WTC11 (cell line): ENCODE measurements at regions not wholly inside any gene's neighbourhood (a gene's known extent, or its start where the extent isn't known, plus 50 kb on each side); places are given as distances from the start of the nearest gene placed in this dataset.

ENCODE experiments used
- ATAC-seq: fragments of 200-7000 bp; cut with Tn5 transposase; 2 replicates; pipeline ENCODE4 v1.10.0; 2021; ENCODE audit warnings: mild to moderate bottlenecking, moderate library complexity
- CTCF ChIA-PET: fragments of 300-600 bp; sonication (Branson Sonifier 250); formaldehyde crosslinking; loops from one replicate; lab custom pipeline; 2021; ENCODE audit warnings: antibody characterized with exemption; lab: Charles Lee
- POLR2A ChIA-PET: fragments of 350-600 bp; sonication (Branson Sonifier 250); formaldehyde crosslinking; loops from one replicate; lab custom pipeline; 2021; ENCODE audit warnings: antibody characterized with exemption; lab: Charles Lee
- DNase-seq: peaks from one replicate; pipeline ENCODE4 v3.0.0; 2021; ENCODE audit warnings: low spot score
- H3K27ac Mint-ChIP-seq: 2 replicates; pipeline ENCODE4 v1.8.0; 2021; ENCODE audit warnings: mixed read lengths
- H3K27me3 Mint-ChIP-seq: 2 replicates; pipeline ENCODE4 v1.8.0; 2021; ENCODE audit warnings: low read depth, mild to moderate bottlenecking, moderate library complexity, mixed read lengths
- H3K36me3 Mint-ChIP-seq: 2 replicates; pipeline ENCODE4 v1.8.0; 2021; ENCODE audit warnings: mixed read lengths
- H3K4me1 Mint-ChIP-seq: 2 replicates; pipeline ENCODE4 v1.8.0; 2022; ENCODE audit warnings: mixed read lengths
- H3K4me3 Mint-ChIP-seq: 2 replicates; pipeline ENCODE4 v1.8.0; 2021; ENCODE audit warnings: mild to moderate bottlenecking, moderate library complexity, mixed read lengths
- H3K9me3 Mint-ChIP-seq: 2 replicates; pipeline ENCODE4 v1.8.0; 2021; ENCODE audit warnings: mixed read lengths
- CBFB ChIP-seq: sonication (generic); formaldehyde crosslinking; IDR thresholded peaks from 2 replicates; pipeline ENCODE4 v1.8.1; 2022; ENCODE audit warnings: mild to moderate bottlenecking, low read depth, missing genetic modification reagents
- CREM ChIP-seq: sonication (generic); formaldehyde crosslinking; IDR thresholded peaks from 2 replicates; pipeline ENCODE4 v1.8.1; 2022; ENCODE audit warnings: mild to moderate bottlenecking, missing genetic modification reagents, moderate library complexity
- FOXK1 ChIP-seq: sonication (generic); formaldehyde crosslinking; IDR thresholded peaks from 2 replicates; pipeline ENCODE4 v1.8.0; 2022; ENCODE audit warnings: mild to moderate bottlenecking, moderate library complexity, missing genetic modification reagents
- GABPB1 ChIP-seq: sonication (generic); formaldehyde crosslinking; IDR thresholded peaks from 2 replicates; pipeline ENCODE4 v1.8.1; 2023; ENCODE audit warnings: mild to moderate bottlenecking, missing genetic modification reagents
- IRF2 ChIP-seq: sonication (generic); formaldehyde crosslinking; IDR thresholded peaks from 2 replicates; pipeline ENCODE4 v1.8.0; 2022; ENCODE audit warnings: low read depth, missing genetic modification reagents, borderline replicate concordance
- JAZF1 ChIP-seq: fragments of 250-450 bp; sonication (Bioruptor Pico); IDR thresholded peaks from 2 replicates; pipeline ENCODE4 v1.9.0; 2021; ENCODE audit warnings: moderate library complexity, mild to moderate bottlenecking, inconsistent platforms
- MYBL2 ChIP-seq: sonication (generic); formaldehyde crosslinking; IDR thresholded peaks from 2 replicates; pipeline ENCODE4 v1.8.1; 2023; ENCODE audit warnings: mild to moderate bottlenecking, moderate library complexity, missing genetic modification reagents
- NFATC4 ChIP-seq: fragments of 250-450 bp; sonication (Bioruptor Pico); IDR thresholded peaks from 2 replicates; pipeline ENCODE4 v1.9.0; 2021; ENCODE audit warnings: mild to moderate bottlenecking
- NR2C2 ChIP-seq: sonication (generic); formaldehyde crosslinking; IDR thresholded peaks from 2 replicates; pipeline ENCODE4 v1.8.0; 2022; ENCODE audit warnings: mild to moderate bottlenecking, missing genetic modification reagents
- SP1 ChIP-seq: sonication (generic); formaldehyde crosslinking; conservative IDR thresholded peaks from 2 replicates; pipeline ENCODE4 v1.8.1; 2022; ENCODE audit warnings: missing genetic modification reagents
- TCF7 ChIP-seq: sonication (generic); formaldehyde crosslinking; IDR thresholded peaks from 2 replicates; pipeline ENCODE4 v1.8.0; 2022; ENCODE audit warnings: mild to moderate bottlenecking, low read depth, missing genetic modification reagents, moderate library complexity
- TF ChIP-seq, protein P1 (sequence below): sonication (generic); formaldehyde crosslinking; IDR thresholded peaks from 2 replicates; pipeline ENCODE4 v1.8.1; 2022; ENCODE audit warnings: low read depth, missing genetic modification reagents, borderline replicate concordance
- TF ChIP-seq, protein P2 (sequence below): sonication (generic); formaldehyde crosslinking; IDR thresholded peaks from 2 replicates; pipeline ENCODE4 v1.8.0; 2023; ENCODE audit warnings: missing genetic modification reagents
- TF ChIP-seq, protein P3 (sequence below): sonication (generic); formaldehyde crosslinking; IDR thresholded peaks from 2 replicates; pipeline ENCODE4 v1.8.0; 2022; ENCODE audit warnings: mild to moderate bottlenecking, missing genetic modification reagents
- TF ChIP-seq, protein P4 (sequence below): sonication (generic); formaldehyde crosslinking; IDR thresholded peaks from 2 replicates; pipeline ENCODE4 v1.8.0; 2022; ENCODE audit warnings: missing genetic modification reagents
- TF ChIP-seq, protein P5 (sequence below): fragments of 250-450 bp; sonication (Bioruptor Pico); conservative IDR thresholded peaks from 2 replicates; pipeline ENCODE4 v1.9.0; 2021; ENCODE audit warnings: mild to moderate bottlenecking
- TF ChIP-seq, protein P6 (sequence below): sonication (generic); formaldehyde crosslinking; IDR thresholded peaks from 2 replicates; pipeline ENCODE4 v1.8.1; 2023; ENCODE audit warnings: mild to moderate bottlenecking, missing genetic modification reagents, moderate library complexity

DNA sequence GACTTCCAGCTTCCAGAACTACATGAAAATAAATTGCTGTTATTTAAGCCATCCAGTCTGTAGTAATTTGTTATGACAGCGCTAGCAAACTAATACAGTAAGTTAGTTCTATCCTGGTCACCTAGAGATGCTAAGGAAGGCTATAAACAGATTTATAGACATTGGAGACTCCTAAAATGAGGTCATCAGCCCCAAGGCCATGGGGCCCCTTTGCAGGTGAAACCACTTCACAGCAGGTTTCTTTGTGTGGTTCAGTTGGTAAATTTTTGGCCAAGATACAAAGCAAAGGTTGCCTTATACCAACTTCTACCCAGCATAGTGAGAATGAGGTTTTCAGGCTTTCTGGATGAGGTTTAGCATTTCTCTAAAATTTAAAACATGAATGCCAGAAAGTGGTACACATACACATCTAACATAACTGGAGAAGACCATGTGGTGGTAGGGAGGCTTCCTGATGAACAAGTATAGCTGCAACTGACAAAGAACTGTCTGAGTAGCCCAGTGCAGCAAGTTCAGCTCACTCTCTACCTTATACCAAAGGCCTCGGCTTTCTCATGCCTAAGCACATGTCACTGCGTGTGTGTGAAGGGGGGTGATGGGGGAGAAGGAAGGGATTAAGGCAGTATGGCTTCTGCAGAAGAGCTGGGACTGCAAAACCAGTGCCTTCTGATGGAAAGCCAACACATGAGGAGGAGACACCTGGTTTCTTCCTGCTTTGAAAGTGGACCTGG lies 264.6 kb upstream of the TAS2R1 start:
- ATAC-seq, result peak; percentile 51

DNA sequence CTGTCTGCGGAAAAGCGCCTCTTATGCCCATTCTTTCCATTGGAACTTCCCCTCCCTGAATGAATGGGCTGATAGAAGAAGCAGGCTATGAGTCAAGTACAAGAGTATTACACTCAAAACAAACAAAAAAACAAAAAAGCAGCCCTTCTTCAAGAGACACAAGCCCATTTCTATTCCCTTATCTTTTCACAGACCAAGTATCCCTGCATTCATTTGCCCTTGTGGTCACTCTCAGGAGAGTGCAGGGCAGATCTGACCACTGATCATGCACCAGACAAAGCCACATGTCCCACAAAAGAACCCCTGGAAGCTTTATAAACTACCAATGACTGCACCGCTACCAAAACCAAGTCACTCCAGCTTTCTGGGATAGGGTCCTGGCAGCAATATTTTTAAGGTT lies 262.5 kb upstream of the TAS2R1 start:
- peaks cover 9% of the 10 kb centered on the region for H3K9me3 Mint-ChIP-seq
- CTCF ChIA-PET, result no interaction called here
- H3K4me1 Mint-ChIP-seq, result peaks cover 27% of the 10 kb centered on the region
- peaks cover 6% of the 10 kb centered on the region; the same call in 1 of the 2 replicates for H3K36me3 Mint-ChIP-seq
- TF ChIP-seq JAZF1 (CRISPR knock-in tag) (no peak), NFATC4 (CRISPR knock-in tag) (no peak), SP1 (CRISPR knock-in tag) (no peak), CREM (CRISPR knock-in tag) (no peak)
- TF ChIP-seq, protein P1, sequence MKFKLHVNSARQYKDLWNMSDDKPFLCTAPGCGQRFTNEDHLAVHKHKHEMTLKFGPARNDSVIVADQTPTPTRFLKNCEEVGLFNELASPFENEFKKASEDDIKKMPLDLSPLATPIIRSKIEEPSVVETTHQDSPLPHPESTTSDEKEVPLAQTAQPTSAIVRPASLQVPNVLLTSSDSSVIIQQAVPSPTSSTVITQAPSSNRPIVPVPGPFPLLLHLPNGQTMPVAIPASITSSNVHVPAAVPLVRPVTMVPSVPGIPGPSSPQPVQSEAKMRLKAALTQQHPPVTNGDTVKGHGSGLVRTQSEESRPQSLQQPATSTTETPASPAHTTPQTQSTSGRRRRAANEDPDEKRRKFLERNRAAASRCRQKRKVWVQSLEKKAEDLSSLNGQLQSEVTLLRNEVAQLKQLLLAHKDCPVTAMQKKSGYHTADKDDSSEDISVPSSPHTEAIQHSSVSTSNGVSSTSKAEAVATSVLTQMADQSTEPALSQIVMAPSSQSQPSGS (CRISPR knock-in tag), result no peak
- TF ChIP-seq, protein P2, sequence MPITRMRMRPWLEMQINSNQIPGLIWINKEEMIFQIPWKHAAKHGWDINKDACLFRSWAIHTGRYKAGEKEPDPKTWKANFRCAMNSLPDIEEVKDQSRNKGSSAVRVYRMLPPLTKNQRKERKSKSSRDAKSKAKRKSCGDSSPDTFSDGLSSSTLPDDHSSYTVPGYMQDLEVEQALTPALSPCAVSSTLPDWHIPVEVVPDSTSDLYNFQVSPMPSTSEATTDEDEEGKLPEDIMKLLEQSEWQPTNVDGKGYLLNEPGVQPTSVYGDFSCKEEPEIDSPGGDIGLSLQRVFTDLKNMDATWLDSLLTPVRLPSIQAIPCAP (CRISPR knock-in tag), result no peak
- TF ChIP-seq, protein P3, sequence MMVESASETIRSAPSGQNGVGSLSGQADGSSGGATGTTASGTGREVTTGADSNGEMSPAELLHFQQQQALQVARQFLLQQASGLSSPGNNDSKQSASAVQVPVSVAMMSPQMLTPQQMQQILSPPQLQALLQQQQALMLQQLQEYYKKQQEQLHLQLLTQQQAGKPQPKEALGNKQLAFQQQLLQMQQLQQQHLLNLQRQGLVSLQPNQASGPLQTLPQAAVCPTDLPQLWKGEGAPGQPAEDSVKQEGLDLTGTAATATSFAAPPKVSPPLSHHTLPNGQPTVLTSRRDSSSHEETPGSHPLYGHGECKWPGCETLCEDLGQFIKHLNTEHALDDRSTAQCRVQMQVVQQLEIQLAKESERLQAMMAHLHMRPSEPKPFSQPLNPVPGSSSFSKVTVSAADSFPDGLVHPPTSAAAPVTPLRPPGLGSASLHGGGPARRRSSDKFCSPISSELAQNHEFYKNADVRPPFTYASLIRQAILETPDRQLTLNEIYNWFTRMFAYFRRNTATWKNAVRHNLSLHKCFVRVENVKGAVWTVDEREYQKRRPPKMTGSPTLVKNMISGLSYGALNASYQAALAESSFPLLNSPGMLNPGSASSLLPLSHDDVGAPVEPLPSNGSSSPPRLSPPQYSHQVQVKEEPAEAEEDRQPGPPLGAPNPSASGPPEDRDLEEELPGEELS, result no peak
- TF ChIP-seq, protein P4, sequence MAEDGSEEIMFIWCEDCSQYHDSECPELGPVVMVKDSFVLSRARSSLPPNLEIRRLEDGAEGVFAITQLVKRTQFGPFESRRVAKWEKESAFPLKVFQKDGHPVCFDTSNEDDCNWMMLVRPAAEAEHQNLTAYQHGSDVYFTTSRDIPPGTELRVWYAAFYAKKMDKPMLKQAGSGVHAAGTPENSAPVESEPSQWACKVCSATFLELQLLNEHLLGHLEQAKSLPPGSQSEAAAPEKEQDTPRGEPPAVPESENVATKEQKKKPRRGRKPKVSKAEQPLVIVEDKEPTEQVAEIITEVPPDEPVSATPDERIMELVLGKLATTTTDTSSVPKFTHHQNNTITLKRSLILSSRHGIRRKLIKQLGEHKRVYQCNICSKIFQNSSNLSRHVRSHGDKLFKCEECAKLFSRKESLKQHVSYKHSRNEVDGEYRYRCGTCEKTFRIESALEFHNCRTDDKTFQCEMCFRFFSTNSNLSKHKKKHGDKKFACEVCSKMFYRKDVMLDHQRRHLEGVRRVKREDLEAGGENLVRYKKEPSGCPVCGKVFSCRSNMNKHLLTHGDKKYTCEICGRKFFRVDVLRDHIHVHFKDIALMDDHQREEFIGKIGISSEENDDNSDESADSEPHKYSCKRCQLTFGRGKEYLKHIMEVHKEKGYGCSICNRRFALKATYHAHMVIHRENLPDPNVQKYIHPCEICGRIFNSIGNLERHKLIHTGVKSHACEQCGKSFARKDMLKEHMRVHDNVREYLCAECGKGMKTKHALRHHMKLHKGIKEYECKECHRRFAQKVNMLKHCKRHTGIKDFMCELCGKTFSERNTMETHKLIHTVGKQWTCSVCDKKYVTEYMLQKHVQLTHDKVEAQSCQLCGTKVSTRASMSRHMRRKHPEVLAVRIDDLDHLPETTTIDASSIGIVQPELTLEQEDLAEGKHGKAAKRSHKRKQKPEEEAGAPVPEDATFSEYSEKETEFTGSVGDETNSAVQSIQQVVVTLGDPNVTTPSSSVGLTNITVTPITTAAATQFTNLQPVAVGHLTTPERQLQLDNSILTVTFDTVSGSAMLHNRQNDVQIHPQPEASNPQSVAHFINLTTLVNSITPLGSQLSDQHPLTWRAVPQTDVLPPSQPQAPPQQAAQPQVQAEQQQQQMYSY, result no peak
- no peak for ATAC-seq
- POLR2A ChIA-PET, result no interaction called here
- H3K4me3 Mint-ChIP-seq, result no peak overlapping the region
- no peak overlapping the region for H3K27ac Mint-ChIP-seq
- H3K27me3 Mint-ChIP-seq, result no peaks in the 10 kb centered on the region; the same call in 1 of the 2 replicates
- no peak for DNase-seq

More for the DNA sequence above, 264.6 kb upstream of the TAS2R1 start:
- Mint-ChIP-seq H3K27ac (no peak overlapping the region), H3K4me1 (peaks cover 28% of the 10 kb centered on the region), H3K4me3 (no peak overlapping the region), H3K9me3 (peaks cover 9% of the 10 kb centered on the region), H3K27me3 (no peaks in the 10 kb centered on the region; the same call in 1 of the 2 replicates), H3K36me3 (peaks cover 6% of the 10 kb centered on the region; the same call in 1 of the 2 replicates)
- ChIA-PET POLR2A (no interaction called here), CTCF (interaction anchor here (3.0 kb wide), 1 partner anchor 136 kb away, joined by 12 read pairs; no protein-coding TSS in a partner anchor)
- TF ChIP-seq MYBL2 (no peak), GABPB1 (no peak)
- DNase-seq, result no peak

DNA sequence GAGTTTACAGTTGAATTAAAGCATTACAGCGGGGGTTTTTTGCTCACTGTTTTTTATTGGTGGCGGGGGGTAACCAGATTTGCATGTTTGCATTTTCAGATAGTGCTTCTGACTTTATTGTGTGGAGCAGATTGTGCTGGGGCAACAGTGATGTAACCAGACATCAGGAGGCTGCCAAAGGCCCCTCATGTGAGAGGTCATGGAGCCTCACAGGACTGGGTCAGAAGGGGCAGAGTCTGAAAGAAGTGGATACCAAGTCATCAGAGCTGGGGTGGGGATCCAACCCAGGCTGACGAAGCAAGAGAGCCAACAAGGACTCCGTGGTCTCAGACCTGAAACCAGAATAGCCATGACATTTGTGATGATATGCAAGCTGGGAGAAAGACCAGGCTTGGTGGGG lies 259.4 kb upstream of the TAS2R1 start:
- Mint-ChIP-seq H3K4me1 (peaks cover 10% of the 10 kb centered on the region), H3K9me3 (peaks cover 5% of the 10 kb centered on the region; the same call in 1 of the 2 replicates), H3K36me3 (peaks cover 5% of the 10 kb centered on the region; the same call in 1 of the 2 replicates), H3K4me3 (no peak overlapping the region), H3K27ac (no peak overlapping the region), H3K27me3 (no peaks in the 10 kb centered on the region; the same call in 1 of the 2 replicates)
- DNase-seq, result no peak
- POLR2A ChIA-PET, result no interaction called here
- no peak for ATAC-seq
- CTCF ChIA-PET, result interaction anchor here (2.1 kb wide), 1 partner anchor 9 kb away, joined by 7 read pairs; no protein-coding TSS in a partner anchor
- no peak for TF ChIP-seq CBFB (CRISPR knock-in tag)
- no peak for TF ChIP-seq FOXK1 (CRISPR knock-in tag)
- no peak for TF ChIP-seq TCF7 (CRISPR knock-in tag)
- TF ChIP-seq, protein P5, sequence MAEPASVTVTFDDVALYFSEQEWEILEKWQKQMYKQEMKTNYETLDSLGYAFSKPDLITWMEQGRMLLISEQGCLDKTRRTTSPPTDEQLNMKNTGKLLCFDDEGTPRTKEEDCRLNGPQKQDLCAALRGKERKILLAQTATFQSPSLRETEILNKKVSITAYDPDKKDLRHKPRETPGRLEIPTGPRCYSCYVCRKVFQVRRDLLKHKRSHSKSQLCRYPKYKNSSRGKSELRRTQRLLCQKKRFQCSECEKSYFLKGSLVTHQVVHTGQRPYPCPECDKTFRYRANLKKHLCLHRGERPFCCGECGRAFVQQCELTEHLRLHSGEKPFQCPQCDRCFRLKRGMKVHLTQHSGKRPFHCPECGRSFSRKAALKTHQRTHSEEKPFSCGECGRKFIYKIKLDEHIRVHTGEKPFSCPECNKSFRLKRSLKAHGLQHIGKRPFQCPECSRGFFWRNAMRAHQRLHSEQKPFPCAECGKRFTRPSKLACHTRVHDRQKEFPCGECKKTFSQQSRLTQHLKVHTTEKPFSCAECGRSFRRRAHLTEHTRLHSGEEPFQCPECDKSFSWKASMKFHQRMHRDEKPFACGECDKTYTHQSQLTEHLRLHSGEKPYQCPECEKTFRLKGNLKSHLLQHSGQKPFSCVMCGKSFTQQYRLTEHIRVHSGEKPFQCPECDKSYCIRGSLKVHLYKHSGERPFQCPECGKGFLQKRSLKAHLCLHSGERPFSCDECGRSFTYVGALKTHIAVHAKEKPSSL (CRISPR knock-in tag), result no peak
- TF ChIP-seq, protein P6, sequence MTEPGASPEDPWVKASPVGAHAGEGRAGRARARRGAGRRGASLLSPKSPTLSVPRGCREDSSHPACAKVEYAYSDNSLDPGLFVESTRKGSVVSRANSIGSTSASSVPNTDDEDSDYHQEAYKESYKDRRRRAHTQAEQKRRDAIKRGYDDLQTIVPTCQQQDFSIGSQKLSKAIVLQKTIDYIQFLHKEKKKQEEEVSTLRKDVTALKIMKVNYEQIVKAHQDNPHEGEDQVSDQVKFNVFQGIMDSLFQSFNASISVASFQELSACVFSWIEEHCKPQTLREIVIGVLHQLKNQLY (CRISPR knock-in tag), result no peak
- TF ChIP-seq IRF2 (CRISPR knock-in tag), result no peak
- TF ChIP-seq NR2C2 (CRISPR knock-in tag), result no peak
